Hematopoietic multipotent progenitor cell (in vitro differentiated cells): ENCODE measurements at regions not wholly inside any gene's neighbourhood (a gene's known extent, or its start where the extent isn't known, plus 50 kb on each side); places are given as distances from the start of the nearest gene placed in this dataset.

ENCODE experiments used
- DNase-seq, 3 donors: peaks; one replicate each; pipeline ENCODE4 v3.0.0-alpha.2; 2011 to 2015; ENCODE audit warnings: low read depth in 2 of 3, low spot score in 2 of 3

DNA sequence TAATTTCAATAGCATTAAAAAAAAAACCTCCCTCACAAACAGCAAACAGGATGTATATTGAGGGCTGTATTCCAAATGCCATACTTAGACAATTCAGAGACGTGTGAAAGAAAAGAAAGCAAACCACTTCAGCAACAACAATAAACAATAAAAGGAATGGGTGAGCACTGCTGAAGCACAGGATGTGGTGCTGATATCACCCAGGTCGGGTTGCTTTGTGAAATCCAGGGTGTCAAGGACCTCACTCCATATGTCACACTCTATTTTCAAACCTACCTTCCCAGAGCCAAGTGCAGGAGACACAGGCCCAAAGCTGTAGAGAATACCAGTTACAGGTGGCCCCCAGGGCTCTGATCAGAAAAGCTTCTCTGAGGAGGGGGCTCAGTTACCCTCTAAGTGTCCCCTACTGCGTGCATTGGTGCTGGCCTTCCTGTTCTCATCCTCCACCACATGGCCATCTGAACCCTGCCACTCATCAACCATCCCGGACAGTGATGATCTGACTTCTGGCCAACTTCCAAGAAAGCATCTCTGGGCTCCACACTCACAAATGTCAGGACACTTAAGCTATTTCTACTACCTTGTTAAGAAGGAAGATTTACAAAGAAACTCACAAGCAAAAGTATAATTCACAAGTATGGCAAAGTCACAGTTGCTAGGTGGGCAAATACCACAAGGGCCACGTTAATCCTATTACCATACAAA, 363.0 kb downstream of the SS18 start:
- no peak for DNase-seq

DNA sequence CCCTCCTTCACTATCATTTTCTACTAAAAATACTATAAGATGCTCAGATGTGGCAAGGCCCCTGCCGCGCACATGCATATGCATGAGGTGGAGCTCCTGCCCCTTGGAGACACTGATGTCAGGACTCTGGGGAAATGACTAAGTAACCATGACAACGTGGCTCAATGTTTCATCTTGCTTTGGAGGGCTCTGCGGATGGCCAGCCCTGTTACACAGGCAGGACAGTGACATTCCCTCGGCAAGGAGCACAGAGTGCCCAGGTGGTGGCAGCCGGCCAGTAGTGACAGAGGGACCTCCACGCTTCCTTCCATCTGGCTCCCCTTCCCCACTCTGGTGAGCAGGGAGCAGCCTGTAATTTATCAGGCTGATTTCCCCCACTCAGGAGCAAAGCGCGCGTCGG, 364.1 kb downstream of the SS18 start:
- no peak for DNase-seq

DNA sequence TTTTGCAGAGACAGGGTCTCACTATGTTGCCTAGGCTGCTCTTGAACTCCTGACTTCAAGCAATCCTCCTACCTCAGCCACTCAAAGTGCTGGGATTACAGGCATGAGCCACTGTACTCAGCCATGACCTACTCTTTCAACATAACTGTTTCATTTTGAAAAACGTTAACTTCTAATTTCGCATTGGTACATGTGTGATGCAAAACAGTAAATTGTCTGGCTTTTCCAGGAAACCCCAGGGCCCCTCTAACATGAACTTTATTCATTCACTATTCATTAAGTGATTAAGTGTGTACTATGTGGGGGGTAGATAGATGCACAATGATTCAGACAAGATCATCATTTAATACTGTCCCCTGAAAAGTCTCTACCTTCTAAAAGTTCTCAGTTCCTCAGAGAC, 364.9 kb downstream of the SS18 start:
- no peak for DNase-seq

DNA sequence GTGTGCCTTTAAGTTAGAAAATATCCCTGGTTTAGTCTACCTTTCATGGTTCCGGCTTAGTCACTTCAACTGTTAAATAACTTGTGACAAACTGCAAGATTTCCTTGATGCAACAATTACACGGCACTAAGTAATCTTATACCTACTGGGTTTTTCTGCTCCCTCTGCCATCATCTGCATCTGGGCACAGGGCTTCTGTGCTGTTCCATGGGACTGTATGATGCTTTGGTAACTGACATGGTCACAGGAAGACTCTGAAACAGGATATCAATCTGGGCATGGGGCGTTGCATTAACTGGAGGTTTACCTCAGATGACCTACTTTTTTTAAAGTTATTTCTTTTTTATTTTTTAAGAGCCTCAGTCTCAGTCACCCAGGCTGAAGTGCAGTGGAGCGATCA, 365.4 kb downstream of the SS18 start:
- no peak for DNase-seq

DNA sequence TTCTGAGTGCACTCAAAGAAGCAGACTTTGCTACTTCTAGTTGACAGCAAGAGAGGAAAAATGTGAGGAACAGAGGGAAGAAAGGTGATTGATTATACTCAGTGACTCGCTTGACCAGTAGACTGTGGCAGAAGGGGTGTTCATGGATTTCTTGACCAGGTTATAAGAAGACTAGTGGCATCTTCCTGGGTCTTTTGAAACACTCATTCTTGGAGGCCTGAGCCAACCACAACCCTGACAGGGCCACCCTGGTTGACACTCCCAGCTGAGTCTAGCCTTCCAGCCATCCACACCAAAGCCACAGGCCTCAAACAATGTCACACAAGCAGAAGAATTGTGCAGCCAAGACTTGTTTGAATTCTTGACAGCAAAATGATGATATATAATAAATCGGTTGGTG, 366.3 kb downstream of the SS18 start:
- DNase-seq: no peak

DNA sequence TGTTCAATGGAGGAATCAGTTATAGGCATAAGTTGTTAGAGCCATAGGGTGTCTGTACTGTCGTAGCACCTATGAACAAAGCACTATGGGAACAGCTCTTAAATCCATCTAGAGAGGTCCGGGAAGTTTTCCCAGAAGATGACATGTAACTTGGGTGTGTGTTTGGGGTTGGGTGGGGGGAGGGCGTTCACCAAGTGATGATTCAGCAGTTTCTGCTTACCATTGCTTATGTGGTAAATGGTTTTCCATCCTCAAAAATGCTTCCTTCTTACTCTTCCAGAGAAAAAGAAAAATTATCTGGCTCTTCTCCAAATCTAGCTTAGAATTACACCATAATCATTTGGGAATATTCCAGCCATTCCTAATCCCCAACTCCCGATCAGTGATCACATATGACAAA, 361.1 kb upstream of the ZNF521 start:
- no peak for DNase-seq

DNA sequence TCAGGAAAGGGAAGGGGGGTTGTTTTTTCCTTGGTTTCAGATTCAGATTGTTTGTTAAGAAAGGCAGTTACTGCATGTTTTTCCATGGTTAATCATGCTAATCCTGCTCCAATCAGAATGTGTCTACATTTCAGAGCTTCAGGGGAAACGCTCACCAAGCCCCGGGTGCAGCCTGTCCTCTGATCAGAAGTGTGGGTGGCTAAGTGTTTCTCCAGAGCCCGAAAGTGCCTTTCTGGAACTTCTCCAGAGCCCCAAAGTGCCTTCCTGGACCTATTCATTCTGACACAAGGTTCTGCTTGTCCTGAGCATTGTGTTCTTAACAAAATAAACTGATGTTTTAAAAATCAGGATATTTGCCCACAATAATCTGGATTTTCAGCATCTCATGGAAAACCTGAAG, 359.0 kb upstream of the ZNF521 start:
- DNase-seq: peak in 1 of 3 donors; percentile 9

DNA sequence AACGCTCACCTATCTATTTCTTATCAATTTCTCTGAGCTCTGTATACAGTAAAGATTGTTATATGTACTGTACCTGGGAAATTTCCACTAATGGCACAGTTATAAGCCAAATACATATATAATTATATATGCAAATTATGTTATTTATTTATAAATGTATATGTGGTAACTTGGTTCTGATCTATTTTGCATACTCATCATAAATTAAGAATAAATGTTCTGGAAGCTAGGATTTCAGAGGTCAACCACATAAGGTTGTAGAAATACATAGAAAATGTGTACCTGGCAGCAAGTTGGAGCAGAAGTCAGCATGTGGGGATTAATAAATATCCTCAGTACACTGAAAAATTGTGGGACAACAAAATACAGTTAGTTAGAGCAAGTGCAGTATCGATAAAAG, 353.7 kb upstream of the ZNF521 start:
- DNase-seq: no peak

DNA sequence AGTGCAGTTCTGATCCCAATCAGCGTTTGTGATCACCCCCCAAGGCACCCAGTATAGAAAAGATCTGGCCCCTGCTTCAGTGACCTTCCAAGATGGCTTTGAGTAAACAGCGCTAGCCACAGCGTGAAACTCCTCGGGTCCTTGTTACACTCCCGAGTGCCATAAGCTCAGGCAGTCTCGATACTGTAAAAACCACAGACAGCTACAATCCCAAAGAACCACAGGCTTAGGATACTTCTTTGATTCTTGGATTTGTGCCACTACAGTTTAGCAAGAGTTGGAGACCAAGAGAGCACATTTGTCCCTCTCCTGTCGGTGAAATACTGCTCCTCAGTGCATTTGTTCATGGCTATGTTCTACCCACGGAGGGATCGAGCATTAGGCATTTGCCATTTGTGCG, 352.5 kb upstream of the ZNF521 start:
- DNase-seq: no peak

DNA sequence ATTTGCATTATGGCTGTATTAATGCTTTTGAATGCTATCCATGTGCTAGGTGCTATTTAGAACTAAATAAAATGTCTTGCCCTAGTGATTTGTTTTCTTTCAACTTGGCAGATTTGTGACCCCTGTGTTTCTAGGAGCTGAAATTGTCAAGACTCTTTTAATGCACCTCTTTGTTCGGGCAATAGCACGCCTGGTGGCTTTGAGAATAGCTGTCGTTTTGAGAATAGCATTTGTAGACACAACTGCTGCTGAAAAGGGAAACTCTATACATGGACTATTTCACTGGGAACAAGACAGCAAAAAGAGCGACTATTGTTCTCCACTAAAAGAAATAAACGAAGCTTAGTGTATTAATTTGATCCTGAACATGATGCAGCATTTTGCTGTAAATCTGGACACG, 352.1 kb upstream of the ZNF521 start:
- DNase-seq: no peak

DNA sequence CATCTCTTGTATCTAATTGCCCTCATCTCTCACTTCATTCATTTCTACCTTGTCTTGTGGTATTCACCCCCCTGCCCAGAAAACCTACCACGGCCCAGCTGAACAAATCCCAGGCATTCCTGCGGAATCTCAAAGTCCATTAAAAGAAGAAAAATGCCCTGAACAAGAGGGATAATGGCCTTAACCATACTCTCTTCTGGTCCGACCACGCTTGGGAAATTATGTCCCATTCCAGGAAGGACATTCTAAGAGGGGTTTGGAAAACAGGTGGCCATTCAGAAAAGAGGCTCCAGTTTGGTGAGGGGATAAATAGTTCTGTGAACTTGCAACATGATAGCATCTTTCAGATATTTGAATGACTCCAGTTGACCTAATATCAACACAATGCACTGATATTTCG, 349.9 kb upstream of the ZNF521 start:
- DNase-seq: no peak

DNA sequence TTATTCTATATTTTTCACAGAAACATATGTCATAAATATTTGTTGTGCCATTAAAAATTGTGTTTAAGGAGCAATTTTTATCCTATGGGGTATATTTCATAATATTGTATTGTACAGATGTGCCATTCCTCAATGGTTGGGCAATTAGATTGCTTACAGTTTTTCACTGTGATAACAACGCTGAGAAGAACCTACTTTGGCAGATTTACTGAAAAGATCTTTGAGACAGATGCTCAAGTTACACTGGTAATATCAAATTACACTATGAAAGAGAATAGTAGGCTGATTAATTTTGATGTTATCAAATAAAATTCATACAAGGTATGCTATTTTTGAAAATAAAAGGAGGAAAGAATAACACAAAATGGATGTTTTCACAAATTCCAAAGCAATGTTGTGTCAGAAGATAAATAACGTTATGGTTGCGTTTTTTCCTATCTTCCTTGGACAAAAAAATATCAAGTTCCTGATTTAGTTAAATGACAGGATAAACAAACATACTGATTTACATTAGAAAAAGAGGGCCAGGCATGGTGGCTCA, 335.1 kb upstream of the ZNF521 start:
- no peak for DNase-seq

DNA sequence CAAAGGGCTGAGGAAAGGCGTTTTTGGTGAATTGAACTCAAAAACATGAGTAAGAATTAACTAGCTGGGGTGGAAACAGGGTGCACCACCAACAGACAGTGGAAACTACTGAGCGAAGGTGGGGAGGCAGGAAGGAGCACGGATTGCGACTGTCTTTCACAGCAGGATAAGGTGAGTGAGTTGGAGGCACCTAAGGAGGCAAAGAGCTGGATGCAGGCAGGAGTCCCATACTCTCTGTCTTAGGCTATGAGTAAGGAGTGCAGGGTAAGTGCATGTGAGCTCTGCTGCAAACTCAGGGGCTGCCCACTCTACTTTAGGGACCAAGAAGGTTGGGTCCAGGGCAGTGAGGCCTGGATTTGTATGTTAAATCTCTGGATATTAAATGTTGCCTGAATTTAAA, 333.1 kb upstream of the ZNF521 start:
- no peak for DNase-seq

DNA sequence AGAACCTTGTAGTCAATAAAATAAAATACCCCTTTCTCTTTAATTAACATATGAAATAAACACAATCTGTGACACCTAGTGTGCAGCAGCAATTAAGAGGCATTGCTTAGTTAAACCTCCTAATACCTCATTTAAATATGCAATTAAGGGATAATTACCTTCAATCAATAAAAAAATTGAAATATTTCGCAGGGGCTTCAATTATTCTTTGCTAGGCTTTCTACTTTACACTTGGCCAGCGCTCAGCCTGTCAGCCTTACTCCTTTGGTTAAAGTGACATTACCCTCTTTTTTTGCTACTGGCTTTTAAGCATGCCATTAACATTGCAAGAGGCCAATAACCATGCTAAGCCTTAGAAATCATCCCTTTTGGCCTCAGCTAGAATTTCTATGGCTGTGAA, 327.5 kb upstream of the ZNF521 start:
- no peak for DNase-seq

DNA sequence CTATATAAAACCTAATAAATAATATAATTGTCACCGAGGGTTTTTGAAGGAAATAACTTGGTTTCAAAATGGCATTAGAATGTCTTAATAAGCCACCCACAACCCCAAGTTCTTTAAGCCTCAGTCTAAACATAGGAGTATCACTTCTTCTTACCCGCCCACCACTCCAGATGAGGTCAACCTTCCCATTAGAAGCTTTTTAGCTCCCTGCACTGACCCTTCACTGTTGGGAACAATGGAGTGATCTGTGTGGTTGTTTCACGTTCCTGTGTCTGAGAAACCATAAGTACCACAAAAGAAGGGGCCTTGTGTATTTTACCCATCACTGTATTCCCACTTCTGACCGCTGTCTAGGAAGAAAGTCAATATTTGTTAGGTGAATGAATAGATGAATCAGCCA, 326.3 kb upstream of the ZNF521 start:
- no peak for DNase-seq

DNA sequence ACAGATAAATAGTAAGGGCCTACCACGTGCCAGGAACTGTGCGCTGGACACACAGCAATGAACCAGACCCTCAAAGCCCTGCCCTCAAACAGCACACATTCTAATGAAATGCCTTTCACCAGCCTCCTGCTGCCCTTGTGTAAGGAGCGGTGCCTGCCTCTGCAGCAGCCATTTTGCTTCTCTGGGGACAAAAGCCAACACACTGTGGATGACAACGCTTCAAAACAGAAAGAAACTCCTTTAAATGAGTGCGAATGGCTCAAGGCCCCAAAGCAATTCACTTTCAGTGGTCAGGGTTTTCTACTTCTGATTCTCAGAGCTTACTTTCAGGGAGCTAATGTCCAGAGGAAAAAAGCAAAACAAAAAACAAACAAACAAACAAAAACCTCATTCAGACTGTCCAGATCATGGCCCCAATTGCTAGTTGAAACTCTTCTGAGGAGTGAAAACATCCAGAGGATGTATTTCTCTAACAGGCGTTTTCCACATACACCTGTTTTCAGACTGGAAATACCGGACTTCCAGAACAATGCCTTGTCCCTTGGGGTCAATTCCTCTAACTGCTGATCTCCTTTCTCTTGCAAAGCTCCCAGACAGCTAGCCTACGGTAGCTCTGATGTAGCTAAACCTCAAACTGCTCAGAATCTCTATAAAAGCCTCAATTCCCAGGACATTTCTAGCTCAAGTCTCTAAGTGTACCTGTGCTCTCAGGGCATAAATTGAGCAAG, 323.3 kb upstream of the ZNF521 start:
- DNase-seq: no peak

DNA sequence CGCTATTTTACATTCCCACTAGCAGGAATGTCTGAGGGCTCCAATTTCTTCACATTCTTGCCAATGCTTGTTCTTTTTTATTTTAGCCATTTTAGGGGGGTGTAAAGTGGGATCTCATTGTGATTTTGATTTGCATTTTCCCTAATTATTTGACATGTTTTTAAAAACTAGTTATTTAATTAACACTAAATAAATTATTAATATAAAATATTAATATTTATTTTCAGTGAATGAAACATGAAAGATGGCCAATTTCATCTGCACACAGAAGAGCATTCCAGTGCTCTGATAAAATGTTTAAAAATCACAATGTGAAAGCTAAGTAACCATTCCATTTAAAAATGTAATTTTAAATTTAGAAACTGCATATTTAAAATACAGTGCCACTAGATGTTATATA, 322.2 kb upstream of the ZNF521 start:
- no peak for DNase-seq

DNA sequence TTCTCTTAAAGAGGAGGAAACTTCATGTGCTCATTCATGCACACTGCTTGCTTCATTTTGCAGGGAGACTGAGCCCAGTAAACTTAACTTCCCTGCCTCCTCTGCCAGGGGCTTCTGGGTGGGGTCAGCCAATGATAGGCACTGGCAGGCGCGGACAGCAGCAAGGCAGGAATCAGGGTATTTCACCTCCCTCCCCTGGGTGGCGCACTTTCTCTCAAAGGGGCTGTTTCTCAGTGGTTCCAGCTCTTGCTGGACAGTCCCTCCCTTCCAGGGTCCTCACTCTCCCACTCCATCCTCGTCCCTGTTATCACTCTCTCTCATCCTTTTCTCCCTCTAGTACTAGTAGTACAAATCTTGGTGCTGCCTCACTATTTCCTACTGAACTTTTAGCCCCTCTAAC, 320.5 kb upstream of the ZNF521 start:
- DNase-seq: no peak

DNA sequence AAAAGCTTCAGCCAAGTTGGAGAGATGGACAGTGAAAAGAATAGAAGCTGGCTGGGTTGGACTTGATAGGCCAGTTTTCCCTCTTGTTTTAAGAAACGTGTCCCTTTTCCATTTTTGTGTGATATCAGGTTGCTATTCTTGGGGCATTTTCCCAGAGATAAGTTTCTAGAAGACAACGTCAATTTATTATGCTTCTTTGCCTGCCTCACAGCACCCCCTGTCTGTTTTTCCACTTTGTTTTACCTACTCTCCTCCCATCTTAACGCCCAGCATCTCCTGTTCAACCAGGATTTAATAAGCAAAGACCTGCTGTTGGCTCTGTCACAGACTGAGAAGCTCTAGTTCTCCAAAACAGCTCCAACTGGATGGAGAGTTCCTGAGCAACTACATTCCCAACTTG, 317.8 kb upstream of the ZNF521 start:
- peak in 2 of 3 donors; percentile 2 to 4 for DNase-seq

DNA sequence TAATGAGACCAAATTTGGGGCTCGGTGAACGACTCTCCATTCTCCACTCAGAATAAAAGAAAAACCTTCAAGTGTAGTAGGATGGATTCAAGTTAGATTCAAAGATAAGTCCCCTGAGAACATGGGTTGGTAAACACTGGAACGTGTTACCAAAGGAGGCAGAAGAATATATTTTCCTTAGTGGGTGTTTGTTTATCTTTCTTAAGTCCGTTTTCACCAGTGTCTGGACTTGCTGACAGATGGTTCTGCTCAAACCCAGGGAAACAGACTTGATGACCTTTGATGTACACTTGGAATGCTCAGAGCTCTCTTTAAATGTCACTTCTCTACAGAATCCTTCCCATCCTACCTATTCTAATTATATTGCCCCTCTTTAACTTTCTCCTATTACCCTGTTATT, 310.3 kb upstream of the ZNF521 start:
- no peak for DNase-seq

DNA sequence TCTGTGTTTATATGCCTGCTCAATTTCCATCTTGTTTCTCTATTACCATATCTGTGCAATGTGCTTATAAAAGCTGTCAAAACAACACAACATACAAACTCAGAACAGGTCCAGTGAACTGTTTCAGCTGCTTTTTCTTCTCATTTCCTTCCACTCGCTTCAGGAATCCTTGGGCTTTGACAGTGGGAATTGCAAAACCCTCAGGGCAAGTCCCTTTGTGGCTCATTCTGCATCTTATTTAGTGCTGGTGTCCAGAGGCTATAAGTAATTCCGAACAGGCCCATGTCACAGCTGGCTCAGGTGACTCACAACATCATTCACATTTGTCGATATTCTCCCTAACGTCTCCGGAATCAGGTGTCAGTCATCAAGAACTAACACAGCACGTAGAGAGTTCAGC, 309.9 kb upstream of the ZNF521 start:
- no peak for DNase-seq

DNA sequence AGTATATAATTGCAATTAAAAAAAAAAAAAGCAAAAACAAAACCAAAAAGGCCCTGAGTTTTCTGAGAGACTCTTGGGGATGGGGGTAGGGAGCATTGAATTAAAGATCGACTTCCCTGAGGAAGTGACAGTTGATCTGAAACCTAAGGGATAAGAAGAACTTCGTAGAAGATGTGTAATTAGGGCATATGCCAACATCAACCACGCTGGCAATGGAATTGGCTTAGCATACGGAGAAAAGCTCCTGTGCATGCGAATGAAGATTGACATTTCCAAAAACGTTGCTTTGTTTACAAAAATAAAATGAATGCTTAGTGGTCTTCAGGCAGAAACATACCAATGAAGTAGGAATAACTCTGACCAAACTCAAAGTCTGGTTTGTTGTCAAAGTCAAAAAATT, 307.6 kb upstream of the ZNF521 start:
- no peak for DNase-seq
